Ishikawa (cell line): ENCODE measurements at regions not wholly inside any gene's neighbourhood (a gene's known extent, or its start where the extent isn't known, plus 50 kb on each side); places are given as distances from the start of the nearest gene placed in this dataset.

Experiments
- CEBPB ChIP-seq: IDR thresholded peaks from 2 replicates; pipeline ENCODE4 v1.6.1; 2012
- CREB1 ChIP-seq: IDR thresholded peaks from 2 replicates; pipeline ENCODE4 v1.6.1; 2012; ENCODE audit warnings: low read depth
- EGR1 ChIP-seq: IDR thresholded peaks from 2 replicates; pipeline ENCODE4 v1.6.1; 2012
- EP300 ChIP-seq: IDR thresholded peaks from 2 replicates; pipeline ENCODE4 v1.6.1; 2012; ENCODE audit warnings: borderline replicate concordance
- FOXM1 ChIP-seq: IDR thresholded peaks from 2 replicates; pipeline ENCODE4 v1.6.1; 2012; ENCODE audit warnings: low read depth, borderline replicate concordance
- MAX ChIP-seq: IDR thresholded peaks from 2 replicates; pipeline ENCODE4 v1.6.1; 2012
- NFIC ChIP-seq: IDR thresholded peaks from 2 replicates; pipeline ENCODE4 v1.6.1; 2012
- RAD21 ChIP-seq: IDR thresholded peaks from 2 replicates; pipeline ENCODE4 v1.6.1; 2012; ENCODE audit warnings: low read depth
- REST ChIP-seq: IDR thresholded peaks from 2 replicates; pipeline ENCODE4 v1.6.1; 2012; ENCODE audit warnings: low read depth, mild to moderate bottlenecking
- TAF1 ChIP-seq: IDR thresholded peaks from 2 replicates; pipeline ENCODE4 v1.6.1; 2012; ENCODE audit warnings: low read depth, mild to moderate bottlenecking
- TCF12 ChIP-seq: IDR thresholded peaks from 2 replicates; pipeline ENCODE4 v1.6.1; 2012; ENCODE audit warnings: low read depth
- TEAD4 ChIP-seq: IDR thresholded peaks from 2 replicates; pipeline ENCODE4 v1.6.1; 2012
- USF1 ChIP-seq: IDR thresholded peaks from 2 replicates; pipeline ENCODE4 v1.6.1; 2012
- YY1 ChIP-seq: IDR thresholded peaks from 2 replicates; pipeline ENCODE4 v1.6.1; 2012; ENCODE audit warnings: low read depth
- ZBTB7A ChIP-seq: IDR thresholded peaks from 2 replicates; pipeline ENCODE4 v1.6.1; 2012; ENCODE audit warnings: low read depth

GRCh38 chr1:72623299-72623708, 341.0 kb upstream of the NEGR1 start:
- peak; percentile 76 for TF ChIP-seq RAD21
- TF ChIP-seq REST, result no peak

- no peak for TF ChIP-seq YY1
- TF ChIP-seq TEAD4, result no peak
- TF ChIP-seq MAX, result no peak
- no peak for TF ChIP-seq CREB1
- no peak for TF ChIP-seq CEBPB
- TF ChIP-seq TAF1, result no peak
- TF ChIP-seq ZBTB7A, result no peak
- TF ChIP-seq TCF12, result no peak
- TF ChIP-seq REST, result no peak
- TF ChIP-seq NFIC, result no peak
- no peak for TF ChIP-seq EP300
- no peak for TF ChIP-seq EGR1
- TF ChIP-seq FOXM1, result no peak
- TF ChIP-seq RAD21, result no peak
- TF ChIP-seq USF1, result no peak
Observed at GRCh38 chr1:72620453-72620852, 338.1 kb upstream of the NEGR1 start.

- TF ChIP-seq EGR1, result no peak
- TF ChIP-seq TEAD4, result no peak
- TF ChIP-seq TAF1, result no peak
- TF ChIP-seq FOXM1, result no peak
- TF ChIP-seq MAX, result no peak
- TF ChIP-seq YY1, result no peak
- no peak for TF ChIP-seq EP300
- TF ChIP-seq USF1, result no peak
- TF ChIP-seq REST, result no peak
- TF ChIP-seq ZBTB7A, result no peak
- TF ChIP-seq NFIC, result no peak
- TF ChIP-seq TCF12, result no peak
- TF ChIP-seq CEBPB, result no peak
- TF ChIP-seq CREB1, result no peak
- no peak for TF ChIP-seq RAD21
Observed at GRCh38 chr1:72606216-72606810, 324.0 kb upstream of the NEGR1 start.

- TF ChIP-seq ZBTB7A (no peak), USF1 (no peak), EP300 (no peak), TAF1 (no peak), RAD21 (no peak), MAX (no peak), FOXM1 (no peak), CREB1 (no peak), EGR1 (no peak), TCF12 (no peak), TEAD4 (no peak), REST (no peak), CEBPB (no peak), YY1 (no peak), NFIC (no peak)
Observed at GRCh38 chr1:72601035-72601674, 318.8 kb upstream of the NEGR1 start.
